ENCODE measurements at regions not wholly inside any gene's neighbourhood (a gene's known extent, or its start where the extent isn't known, plus 50 kb on each side); places are given as distances from the start of the nearest gene placed in this dataset.

DNA sequence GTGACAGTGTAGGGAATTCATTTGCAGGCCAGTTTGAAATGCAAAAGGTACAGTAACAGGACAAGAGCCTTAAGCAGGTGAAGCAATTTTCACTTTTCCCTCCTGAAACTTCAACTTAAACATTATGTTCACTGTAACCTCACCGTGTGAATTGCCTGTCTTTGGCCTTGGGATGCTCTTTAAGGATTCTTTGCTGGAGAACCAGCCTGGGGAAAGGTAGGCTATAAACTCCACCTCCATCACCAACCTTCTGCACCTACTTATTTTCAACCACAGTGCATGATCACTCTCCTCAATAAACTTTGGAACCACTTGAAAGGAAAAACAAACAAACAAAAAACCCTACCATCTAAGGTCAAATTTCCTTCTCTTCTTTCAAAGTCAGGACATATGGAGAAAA, 300.5 kb downstream of the TLE1 start:
- TF ChIP-seq, protein P1, sequence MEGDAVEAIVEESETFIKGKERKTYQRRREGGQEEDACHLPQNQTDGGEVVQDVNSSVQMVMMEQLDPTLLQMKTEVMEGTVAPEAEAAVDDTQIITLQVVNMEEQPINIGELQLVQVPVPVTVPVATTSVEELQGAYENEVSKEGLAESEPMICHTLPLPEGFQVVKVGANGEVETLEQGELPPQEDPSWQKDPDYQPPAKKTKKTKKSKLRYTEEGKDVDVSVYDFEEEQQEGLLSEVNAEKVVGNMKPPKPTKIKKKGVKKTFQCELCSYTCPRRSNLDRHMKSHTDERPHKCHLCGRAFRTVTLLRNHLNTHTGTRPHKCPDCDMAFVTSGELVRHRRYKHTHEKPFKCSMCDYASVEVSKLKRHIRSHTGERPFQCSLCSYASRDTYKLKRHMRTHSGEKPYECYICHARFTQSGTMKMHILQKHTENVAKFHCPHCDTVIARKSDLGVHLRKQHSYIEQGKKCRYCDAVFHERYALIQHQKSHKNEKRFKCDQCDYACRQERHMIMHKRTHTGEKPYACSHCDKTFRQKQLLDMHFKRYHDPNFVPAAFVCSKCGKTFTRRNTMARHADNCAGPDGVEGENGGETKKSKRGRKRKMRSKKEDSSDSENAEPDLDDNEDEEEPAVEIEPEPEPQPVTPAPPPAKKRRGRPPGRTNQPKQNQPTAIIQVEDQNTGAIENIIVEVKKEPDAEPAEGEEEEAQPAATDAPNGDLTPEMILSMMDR (IDR thresholded peaks at IDR 0.05): no peak
- TF ChIP-seq SIN3A (IDR thresholded peaks at IDR 0.05; ENCODE audit: borderline replicate concordance, insufficient read depth, low read depth, low read length) (no peak), TCF7L2 (IDR thresholded peaks at IDR 0.05; ENCODE audit: low read depth, low read length) (no peak), POLR2AphosphoS5 (IDR thresholded peaks at IDR 0.05; ENCODE audit: low read depth, low read length) (no peak)
- TF ChIP-seq, protein P2, sequence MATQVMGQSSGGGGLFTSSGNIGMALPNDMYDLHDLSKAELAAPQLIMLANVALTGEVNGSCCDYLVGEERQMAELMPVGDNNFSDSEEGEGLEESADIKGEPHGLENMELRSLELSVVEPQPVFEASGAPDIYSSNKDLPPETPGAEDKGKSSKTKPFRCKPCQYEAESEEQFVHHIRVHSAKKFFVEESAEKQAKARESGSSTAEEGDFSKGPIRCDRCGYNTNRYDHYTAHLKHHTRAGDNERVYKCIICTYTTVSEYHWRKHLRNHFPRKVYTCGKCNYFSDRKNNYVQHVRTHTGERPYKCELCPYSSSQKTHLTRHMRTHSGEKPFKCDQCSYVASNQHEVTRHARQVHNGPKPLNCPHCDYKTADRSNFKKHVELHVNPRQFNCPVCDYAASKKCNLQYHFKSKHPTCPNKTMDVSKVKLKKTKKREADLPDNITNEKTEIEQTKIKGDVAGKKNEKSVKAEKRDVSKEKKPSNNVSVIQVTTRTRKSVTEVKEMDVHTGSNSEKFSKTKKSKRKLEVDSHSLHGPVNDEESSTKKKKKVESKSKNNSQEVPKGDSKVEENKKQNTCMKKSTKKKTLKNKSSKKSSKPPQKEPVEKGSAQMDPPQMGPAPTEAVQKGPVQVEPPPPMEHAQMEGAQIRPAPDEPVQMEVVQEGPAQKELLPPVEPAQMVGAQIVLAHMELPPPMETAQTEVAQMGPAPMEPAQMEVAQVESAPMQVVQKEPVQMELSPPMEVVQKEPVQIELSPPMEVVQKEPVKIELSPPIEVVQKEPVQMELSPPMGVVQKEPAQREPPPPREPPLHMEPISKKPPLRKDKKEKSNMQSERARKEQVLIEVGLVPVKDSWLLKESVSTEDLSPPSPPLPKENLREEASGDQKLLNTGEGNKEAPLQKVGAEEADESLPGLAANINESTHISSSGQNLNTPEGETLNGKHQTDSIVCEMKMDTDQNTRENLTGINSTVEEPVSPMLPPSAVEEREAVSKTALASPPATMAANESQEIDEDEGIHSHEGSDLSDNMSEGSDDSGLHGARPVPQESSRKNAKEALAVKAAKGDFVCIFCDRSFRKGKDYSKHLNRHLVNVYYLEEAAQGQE (IDR thresholded peaks at IDR 0.05; ENCODE audit: insufficient read depth in 1 of 2, low read depth in 2 of 2, low read length in 1 of 2): no peak
- intact Hi-C loops (cut with micrococcal nuclease; ENCODE audit: unreplicated experiment) (no loop called here), in situ Hi-C loops (cut with HindIII; ENCODE audit: low pct_unique_long_range_greater_than_20kb, low sequenced_read_pairs) (no loop called here)
- no TSS peak for BruUV-seq (replicated peaks)
- no peaks in the 10 kb centered on the region for H3K36me3 ChIP-seq (ENCODE audit: control insufficient read depth, insufficient read depth, low read length)
- no peak overlapping the region for H3K27ac ChIP-seq (ENCODE audit: low read length)
- H3K4me1 ChIP-seq (ENCODE audit: control insufficient read depth, insufficient read depth, low read length): no peaks in the 10 kb centered on the region
- DNase-seq (ENCODE audit: low read depth, low spot score) (no peak), ATAC-seq (no peak)
- no peaks in the 10 kb centered on the region for H3K9me3 ChIP-seq (ENCODE audit: control insufficient read depth, insufficient read depth, low read depth, low read length)
- CTCF ChIA-PET: no interaction called here
- POLR2A ChIA-PET: no interaction called here
- H3K4me3 ChIP-seq (ENCODE audit: low read depth in 2 of 2, low read length in 2 of 2): no peak overlapping the region
- no peaks in the 10 kb centered on the region for H3K27me3 ChIP-seq (ENCODE audit: control insufficient read depth, insufficient read depth, low read length)

DNA sequence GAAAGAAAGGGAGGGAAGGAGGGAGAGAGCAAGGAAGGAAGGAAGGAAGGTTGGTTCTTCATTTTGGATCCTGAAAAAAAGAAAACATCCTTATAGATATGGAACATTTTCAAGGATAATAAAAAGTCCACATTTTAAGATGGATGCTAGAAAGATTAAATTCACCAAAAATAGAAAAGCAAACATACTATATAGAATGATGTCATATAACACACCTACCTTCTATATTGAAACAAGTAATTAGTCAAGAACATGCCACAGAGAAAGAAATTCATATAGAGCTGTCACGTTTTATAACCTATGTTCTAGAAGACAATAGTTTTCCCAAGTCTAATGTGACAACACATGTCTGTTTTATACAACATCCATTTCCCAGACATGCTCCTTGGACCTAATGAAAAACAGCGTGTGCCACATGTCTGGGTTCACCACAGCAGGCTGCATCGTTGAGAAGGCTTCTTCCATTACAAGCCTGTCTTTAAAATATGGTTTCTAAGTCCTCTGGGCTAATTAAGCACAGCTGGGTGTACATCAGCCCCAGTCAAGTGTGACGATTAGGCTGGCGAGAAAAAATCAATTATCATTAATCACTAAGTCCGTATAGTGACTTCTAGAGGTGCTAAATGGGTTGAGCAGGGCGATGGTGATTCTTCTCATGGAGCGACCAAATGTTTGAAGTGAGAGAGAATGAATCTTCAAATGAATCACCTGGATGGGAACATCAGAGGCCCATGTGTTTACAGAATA, 301.8 kb downstream of the TLE1 start:
- ATAC-seq (no peak), DNase-seq (ENCODE audit: low read depth, low spot score) (no peak)
- ChIA-PET POLR2A (no interaction called here), CTCF (no interaction called here)
- intact Hi-C loops (cut with micrococcal nuclease; ENCODE audit: unreplicated experiment) (no loop called here), in situ Hi-C loops (cut with HindIII; ENCODE audit: low pct_unique_long_range_greater_than_20kb, low sequenced_read_pairs) (no loop called here)
- Histone ChIP-seq H3K4me3 (ENCODE audit: low read depth in 2 of 2, low read length in 2 of 2) (no peak overlapping the region), H3K27ac (ENCODE audit: low read length) (no peak overlapping the region), H3K27me3 (ENCODE audit: control insufficient read depth, insufficient read depth, low read length) (no peaks in the 10 kb centered on the region), H3K4me1 (ENCODE audit: control insufficient read depth, insufficient read depth, low read length) (no peaks in the 10 kb centered on the region), H3K36me3 (ENCODE audit: control insufficient read depth, insufficient read depth, low read length) (no peaks in the 10 kb centered on the region), H3K9me3 (ENCODE audit: control insufficient read depth, insufficient read depth, low read depth, low read length) (no peaks in the 10 kb centered on the region)
- TF ChIP-seq TCF7L2 (IDR thresholded peaks at IDR 0.05; ENCODE audit: low read depth, low read length): no peak
- TF ChIP-seq, protein P2 (IDR thresholded peaks at IDR 0.05; ENCODE audit: insufficient read depth in 1 of 2, low read depth in 2 of 2, low read length in 1 of 2): no peak
- no peak for TF ChIP-seq POLR2AphosphoS5 (IDR thresholded peaks at IDR 0.05; ENCODE audit: low read depth, low read length)
- no peak for TF ChIP-seq SIN3A (IDR thresholded peaks at IDR 0.05; ENCODE audit: borderline replicate concordance, insufficient read depth, low read depth, low read length)
- TF ChIP-seq, protein P1 (IDR thresholded peaks at IDR 0.05): no peak
- no TSS peak for BruUV-seq (replicated peaks)

Data from Panc1 (cell line).